A673 (cell line): ENCODE measurements at regions not wholly inside any gene's neighbourhood (a gene's known extent, or its start where the extent isn't known, plus 50 kb on each side); places are given as distances from the start of the nearest gene placed in this dataset.

Experiments used
- BruUV-seq: library from RNA; stranded (reverse); fragments of 400-500 nt; replicated peaks from 2 replicates; lab custom pipeline; 2021; lab: Mats Ljungman, UMichigan
- CTCF ChIA-PET: fragments of 300-600 bp; sonication (Branson Sonifier 250); formaldehyde crosslinking; loops from one replicate; lab custom pipeline; 2022; ENCODE audit warnings: antibody characterized with exemption; lab: Charles Lee
- POLR2A ChIA-PET: fragments of 300-600 bp; sonication (Branson Sonifier 250); formaldehyde crosslinking; loops from one replicate; lab custom pipeline; 2022; ENCODE audit warnings: antibody characterized with exemption; ENCODE audit not compliant: low non-redundant PET; lab: Charles Lee
- DNase-seq: peaks from one replicate; pipeline ENCODE4 v3.0.0-alpha.2; 2015; ENCODE audit warnings: low spot score
- H3K27ac ChIP-seq: fragments of 200-600 bp; sonication (generic); 2 replicates; pipeline ENCODE4 v1.5.1; 2016; ENCODE audit warnings: mixed run types, low read depth, mild to moderate bottlenecking, mixed read lengths, antibody characterized with exemption, low read length; ENCODE audit not compliant: poor library complexity, severe bottlenecking
- H3K27me3 ChIP-seq: fragments of 200-600 bp; sonication (generic); replicated peaks from 2 replicates; pipeline ENCODE4 v1.6.1; 2017; ENCODE audit warnings: mixed run types, low read depth, mild to moderate bottlenecking, mixed read lengths, antibody characterized with exemption, low read length; ENCODE audit not compliant: insufficient read depth, poor library complexity
- H3K36me3 ChIP-seq: fragments of 200-600 bp; sonication (generic); 2 replicates; pipeline ENCODE4 v1.6.1; 2016; ENCODE audit warnings: mixed run types, mild to moderate bottlenecking, mixed read lengths, antibody characterized with exemption, low read length; ENCODE audit not compliant: insufficient read depth, poor library complexity, severe bottlenecking
- H3K4me1 ChIP-seq: fragments of 200-600 bp; sonication (generic); 2 replicates; pipeline ENCODE4 v1.6.1; 2017; ENCODE audit warnings: mixed run types, mild to moderate bottlenecking, mixed read lengths, antibody characterized with exemption, low read length; ENCODE audit not compliant: insufficient read depth, poor library complexity, severe bottlenecking
- H3K4me3 ChIP-seq: fragments of 200-600 bp; sonication (generic); 2 replicates; pipeline ENCODE4 v1.5.1; 2016; ENCODE audit warnings: low read depth, mixed run types, mild to moderate bottlenecking, mixed read lengths, low read length; ENCODE audit not compliant: poor library complexity, severe bottlenecking
- H3K9me3 ChIP-seq: fragments of 200-600 bp; sonication (generic); 2 replicates; pipeline ENCODE4 v1.6.1; 2016; ENCODE audit warnings: mixed run types, low read depth, mild to moderate bottlenecking, mixed read lengths, antibody characterized with exemption, low read length; ENCODE audit not compliant: poor library complexity, severe bottlenecking
- EZH2 ChIP-seq: fragments of 200-600 bp; sonication (generic); IDR thresholded peaks from 2 replicates; pipeline ENCODE4 v1.6.1; 2017; ENCODE audit warnings: borderline replicate concordance, low read depth, mild to moderate bottlenecking, mixed read lengths, antibody characterized with exemption, low read length; ENCODE audit not compliant: poor library complexity, severe bottlenecking
- intact Hi-C: fragments of 100-400 bp; cut with micrococcal nuclease; formaldehyde crosslinking; loops from one replicate; pipeline ENCODE4 v1.10.0; 2022; ENCODE audit not compliant: unreplicated experiment
- TF ChIP-seq, protein P1 (sequence below): fragments of 300-800, 200-600 bp; sonication (generic); conservative IDR thresholded peaks from 2 replicates; pipeline ENCODE4 v1.5.1; 2017; ENCODE audit warnings: low read depth, mild to moderate bottlenecking, antibody characterized with exemption, low read length, moderate library complexity, mixed read lengths

DNA sequence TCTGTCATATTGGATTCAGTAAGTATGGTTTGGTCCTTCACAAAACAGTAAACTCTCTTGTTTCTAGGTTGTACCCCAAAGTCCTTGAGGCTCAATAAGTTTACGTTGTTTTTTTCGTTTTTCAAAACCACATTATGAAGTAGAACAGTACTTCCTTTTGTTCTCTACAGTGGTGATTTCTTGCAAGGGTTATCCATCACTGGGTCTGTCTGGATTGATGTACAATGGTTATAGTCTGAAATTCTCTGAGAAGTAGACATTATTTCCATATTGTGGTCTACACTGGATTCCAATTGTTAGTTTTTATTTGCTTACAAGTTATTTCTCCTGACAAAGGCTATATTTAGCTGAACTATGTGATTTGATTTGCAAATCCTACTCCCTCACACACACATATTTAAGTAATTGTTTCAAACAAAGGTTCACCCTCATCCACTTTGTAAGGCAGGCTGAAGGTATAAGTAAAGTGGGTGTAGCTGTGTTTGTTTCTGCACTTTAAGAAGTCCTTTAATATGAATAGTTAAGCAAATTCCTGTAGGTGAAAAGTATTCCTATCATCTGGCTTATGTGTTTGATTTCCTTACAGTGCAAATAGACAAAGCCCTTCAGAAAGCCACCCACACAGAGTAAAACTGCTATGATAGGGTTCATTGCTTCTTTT, 64.2 kb upstream of the MME start:
- TF ChIP-seq, protein P1, sequence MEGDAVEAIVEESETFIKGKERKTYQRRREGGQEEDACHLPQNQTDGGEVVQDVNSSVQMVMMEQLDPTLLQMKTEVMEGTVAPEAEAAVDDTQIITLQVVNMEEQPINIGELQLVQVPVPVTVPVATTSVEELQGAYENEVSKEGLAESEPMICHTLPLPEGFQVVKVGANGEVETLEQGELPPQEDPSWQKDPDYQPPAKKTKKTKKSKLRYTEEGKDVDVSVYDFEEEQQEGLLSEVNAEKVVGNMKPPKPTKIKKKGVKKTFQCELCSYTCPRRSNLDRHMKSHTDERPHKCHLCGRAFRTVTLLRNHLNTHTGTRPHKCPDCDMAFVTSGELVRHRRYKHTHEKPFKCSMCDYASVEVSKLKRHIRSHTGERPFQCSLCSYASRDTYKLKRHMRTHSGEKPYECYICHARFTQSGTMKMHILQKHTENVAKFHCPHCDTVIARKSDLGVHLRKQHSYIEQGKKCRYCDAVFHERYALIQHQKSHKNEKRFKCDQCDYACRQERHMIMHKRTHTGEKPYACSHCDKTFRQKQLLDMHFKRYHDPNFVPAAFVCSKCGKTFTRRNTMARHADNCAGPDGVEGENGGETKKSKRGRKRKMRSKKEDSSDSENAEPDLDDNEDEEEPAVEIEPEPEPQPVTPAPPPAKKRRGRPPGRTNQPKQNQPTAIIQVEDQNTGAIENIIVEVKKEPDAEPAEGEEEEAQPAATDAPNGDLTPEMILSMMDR = no peak
- no peak for TF ChIP-seq EZH2
- Histone ChIP-seq H3K36me3 (no peaks in the 10 kb centered on the region), H3K27ac (no peak overlapping the region), H3K27me3 (no peaks in the 10 kb centered on the region), H3K9me3 (no peaks in the 10 kb centered on the region), H3K4me3 (no peak overlapping the region), H3K4me1 (no peaks in the 10 kb centered on the region)
- ChIA-PET POLR2A (no interaction called here), CTCF (no interaction called here)
- intact Hi-C loops = no loop called here
- DNase-seq = no peak
- BruUV-seq = no TSS peak

DNA sequence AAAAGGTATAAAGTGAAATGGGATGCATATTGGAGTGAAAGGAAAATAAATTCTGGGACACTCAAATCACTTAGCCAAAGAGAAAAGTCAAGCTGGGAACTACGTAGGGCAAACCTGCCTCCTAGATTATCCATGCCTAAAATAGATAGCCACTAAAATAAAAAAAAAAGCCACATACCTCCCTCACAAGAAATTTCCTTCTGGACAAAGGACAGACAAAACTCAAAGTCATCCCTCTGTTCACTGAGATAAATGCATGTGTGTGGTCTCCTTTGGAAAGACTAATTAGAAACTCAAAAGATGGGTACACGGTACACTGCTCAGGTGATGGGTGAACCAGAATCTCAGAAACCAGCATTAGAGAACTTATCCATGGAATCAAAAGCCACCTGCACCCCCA, 65.2 kb upstream of the MME start:
- no TSS peak for BruUV-seq
- Histone ChIP-seq H3K4me1 (no peaks in the 10 kb centered on the region), H3K27ac (no peak overlapping the region), H3K9me3 (no peaks in the 10 kb centered on the region), H3K27me3 (no peaks in the 10 kb centered on the region), H3K4me3 (no peak overlapping the region), H3K36me3 (no peaks in the 10 kb centered on the region)
- intact Hi-C loops = no loop called here
- POLR2A ChIA-PET = no interaction called here
- TF ChIP-seq, protein P1 = no peak
- no peak for TF ChIP-seq EZH2
- no peak for DNase-seq
- CTCF ChIA-PET = no interaction called here

DNA sequence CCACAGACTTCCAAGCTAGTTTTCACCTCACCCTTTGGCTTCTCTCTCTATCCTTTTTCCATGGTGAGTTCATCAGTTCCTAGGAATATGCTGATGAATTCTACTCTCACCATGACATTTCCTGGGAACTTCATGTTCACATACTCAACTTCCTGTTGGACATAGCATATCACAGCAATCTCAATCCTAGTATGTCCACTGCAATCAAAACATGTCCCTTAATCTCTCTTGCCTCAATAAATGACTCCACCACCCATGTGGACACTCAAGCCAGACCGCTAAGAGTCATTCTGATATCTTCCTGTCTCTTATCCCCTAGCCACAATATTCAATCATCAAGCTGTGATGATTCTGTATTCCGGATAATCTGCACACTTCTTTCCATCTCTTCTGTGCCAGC, 66.7 kb upstream of the MME start:
- H3K4me1 ChIP-seq = no peaks in the 10 kb centered on the region
- H3K27ac ChIP-seq = no peak overlapping the region
- CTCF ChIA-PET = no interaction called here
- H3K4me3 ChIP-seq = no peak overlapping the region
- no TSS peak for BruUV-seq
- DNase-seq = no peak
- no peaks in the 10 kb centered on the region for H3K36me3 ChIP-seq
- no peaks in the 10 kb centered on the region for H3K27me3 ChIP-seq
- TF ChIP-seq EZH2 = no peak
- POLR2A ChIA-PET = no interaction called here
- intact Hi-C loops = no loop called here
- no peaks in the 10 kb centered on the region for H3K9me3 ChIP-seq

DNA sequence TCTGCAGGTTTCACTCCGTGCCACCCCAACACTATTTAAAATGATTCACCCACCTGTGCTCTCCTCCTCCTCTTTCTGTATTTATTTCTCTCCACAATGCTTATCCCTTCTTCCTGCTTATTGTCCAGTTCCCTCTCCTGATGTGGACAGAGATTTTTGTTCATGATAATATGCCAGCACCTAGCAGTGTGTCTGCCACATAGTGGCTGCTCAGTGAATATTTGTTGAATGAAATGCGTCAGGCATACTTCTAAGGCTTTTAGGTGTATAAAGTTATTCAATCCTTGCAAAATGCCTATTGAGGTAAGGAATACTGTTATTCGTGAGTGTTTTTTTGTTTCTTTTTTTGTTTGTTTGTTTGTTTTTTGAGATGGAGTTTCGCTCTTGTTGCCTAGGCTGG, 67.5 kb upstream of the MME start:
- Histone ChIP-seq H3K4me3 (no peak overlapping the region), H3K4me1 (no peaks in the 10 kb centered on the region), H3K27me3 (no peaks in the 10 kb centered on the region), H3K27ac (no peak overlapping the region), H3K9me3 (no peaks in the 10 kb centered on the region), H3K36me3 (no peaks in the 10 kb centered on the region)
- TF ChIP-seq, protein P1 = no peak
- TF ChIP-seq EZH2 = no peak
- CTCF ChIA-PET = no interaction called here
- POLR2A ChIA-PET = no interaction called here
- DNase-seq = no peak
- no TSS peak for BruUV-seq
- intact Hi-C loops = no loop called here
